ENCODE measurements at regions not wholly inside any gene's neighbourhood (a gene's known extent, or its start where the extent isn't known, plus 50 kb on each side); places are given as distances from the start of the nearest gene placed in this dataset.

DNA sequence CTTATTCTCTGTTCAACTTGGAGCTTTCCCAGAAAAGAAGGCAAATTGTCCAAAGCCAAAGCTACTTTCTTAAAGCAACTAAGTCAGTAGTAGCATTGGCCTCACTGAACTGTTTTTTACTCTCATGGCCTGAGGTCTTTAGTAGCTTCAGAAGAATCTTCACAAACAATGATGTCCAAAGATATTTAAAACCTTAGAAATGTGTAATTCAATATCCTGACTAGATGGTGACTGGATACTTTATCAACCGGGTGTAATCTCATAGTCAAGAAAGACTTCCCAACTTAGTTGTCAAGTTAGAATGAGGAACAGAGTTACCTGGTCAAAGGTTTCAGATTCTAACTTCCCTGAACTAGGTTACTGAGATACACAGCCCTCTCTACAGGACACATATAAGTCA, 226.3 kb upstream of the ARHGEF26 start:
- TF ChIP-seq, protein P1, sequence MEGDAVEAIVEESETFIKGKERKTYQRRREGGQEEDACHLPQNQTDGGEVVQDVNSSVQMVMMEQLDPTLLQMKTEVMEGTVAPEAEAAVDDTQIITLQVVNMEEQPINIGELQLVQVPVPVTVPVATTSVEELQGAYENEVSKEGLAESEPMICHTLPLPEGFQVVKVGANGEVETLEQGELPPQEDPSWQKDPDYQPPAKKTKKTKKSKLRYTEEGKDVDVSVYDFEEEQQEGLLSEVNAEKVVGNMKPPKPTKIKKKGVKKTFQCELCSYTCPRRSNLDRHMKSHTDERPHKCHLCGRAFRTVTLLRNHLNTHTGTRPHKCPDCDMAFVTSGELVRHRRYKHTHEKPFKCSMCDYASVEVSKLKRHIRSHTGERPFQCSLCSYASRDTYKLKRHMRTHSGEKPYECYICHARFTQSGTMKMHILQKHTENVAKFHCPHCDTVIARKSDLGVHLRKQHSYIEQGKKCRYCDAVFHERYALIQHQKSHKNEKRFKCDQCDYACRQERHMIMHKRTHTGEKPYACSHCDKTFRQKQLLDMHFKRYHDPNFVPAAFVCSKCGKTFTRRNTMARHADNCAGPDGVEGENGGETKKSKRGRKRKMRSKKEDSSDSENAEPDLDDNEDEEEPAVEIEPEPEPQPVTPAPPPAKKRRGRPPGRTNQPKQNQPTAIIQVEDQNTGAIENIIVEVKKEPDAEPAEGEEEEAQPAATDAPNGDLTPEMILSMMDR (IDR thresholded peaks at IDR 0.05; ENCODE audit: low read depth, low read length): no peak
- no peak for TF ChIP-seq EZH2phosphoT487 (IDR thresholded peaks at IDR 0.05; ENCODE audit: low read depth)
